CD4-positive, alpha-beta T cell (primary cell): ENCODE measurements at regions not wholly inside any gene's neighbourhood (a gene's known extent, or its start where the extent isn't known, plus 50 kb on each side); places are given as distances from the start of the nearest gene placed in this dataset.

Source experiments
- ATAC-seq: fragments of 200-7000 bp; cut with Tn5 transposase; one replicate; pipeline ENCODE4 v1.10.0; 2022; ENCODE audit warnings: mild to moderate bottlenecking; ENCODE audit not compliant: poor library complexity
- CTCF ChIA-PET: fragments of 350-600 bp; sonication (Branson Sonifier 250); formaldehyde crosslinking; loops from one replicate; lab custom pipeline; 2021; ENCODE audit warnings: antibody characterized with exemption, inconsistent platforms; lab: Charles Lee
- POLR2A ChIA-PET: fragments of 350-600 bp; sonication (Branson Sonifier 250); formaldehyde crosslinking; loops from one replicate; lab custom pipeline; 2021; ENCODE audit warnings: antibody characterized with exemption, inconsistent platforms; lab: Charles Lee
- DNase-seq, 14 experiments: peaks; one replicate each; pipeline ENCODE4 v3.0.0-alpha.2; 2013 to 2020; ENCODE audit warnings: mixed read lengths in 2 of 14
- H3K27ac ChIP-seq, 2 donors: one replicate each; pipeline versions ENCODE4 v1.5.1 to v1.7.0; 2013; ENCODE audit warnings: low read length in 2 of 2, low read depth in 1 of 2, mild to moderate bottlenecking in 1 of 2
- H3K27me3 ChIP-seq, 2 experiments: 1 replicate in 1 of 2; 2 replicates in 1 of 2; pipeline versions ENCODE4 v1.6.1 to v1.7.0; 2013; ENCODE audit warnings: low read length in 2 of 2, control low read depth in 1 of 2, mild to moderate bottlenecking in 1 of 2, moderate library complexity in 1 of 2; ENCODE audit not compliant: insufficient read depth in 2 of 2, control insufficient read depth in 1 of 2
- H3K36me3 ChIP-seq: one replicate; pipeline ENCODE4 v1.6.1; 2013; ENCODE audit warnings: low read length, control low read depth; ENCODE audit not compliant: insufficient read depth
- H3K4me1 ChIP-seq: one replicate; pipeline ENCODE4 v1.6.1; 2013; ENCODE audit warnings: low read length, control low read depth; ENCODE audit not compliant: insufficient read depth
- H3K4me3 ChIP-seq: one replicate; pipeline ENCODE4 v1.5.1; 2013; ENCODE audit warnings: mild to moderate bottlenecking, low read length, moderate library complexity
- H3K9me3 ChIP-seq, 2 experiments: 1 replicate in 1 of 2; 2 replicates in 1 of 2; pipeline versions ENCODE4 v1.6.1 to v1.7.0; 2013; ENCODE audit warnings: low read length in 2 of 2, mild to moderate bottlenecking in 2 of 2, control low read depth in 1 of 2, moderate library complexity in 1 of 2; ENCODE audit not compliant: control insufficient read depth in 1 of 2, insufficient read depth in 1 of 2
- H3K27ac Mint-ChIP-seq: one replicate; pipeline ENCODE4 v1.8.0; 2020; ENCODE audit warnings: mixed read lengths
- H3K27me3 Mint-ChIP-seq: one replicate; pipeline ENCODE4 v1.8.0; 2021; ENCODE audit warnings: mixed read lengths
- H3K36me3 Mint-ChIP-seq: one replicate; pipeline ENCODE4 v1.8.0; 2021; ENCODE audit warnings: low read depth, mixed read lengths
- H3K4me1 Mint-ChIP-seq: one replicate; pipeline ENCODE4 v1.8.0; 2021; ENCODE audit warnings: low read depth, mixed read lengths
- H3K4me3 Mint-ChIP-seq: one replicate; pipeline ENCODE4 v1.8.0; 2020; ENCODE audit warnings: mild to moderate bottlenecking, mixed read lengths
- H3K9me3 Mint-ChIP-seq: one replicate; pipeline ENCODE4 v1.8.0; 2020; ENCODE audit warnings: mixed read lengths
- intact Hi-C, 2 experiments: fragments of 100-400 bp; cut with DNase I in 1 of 2; cut with micrococcal nuclease in 1 of 2; formaldehyde crosslinking; loops; one replicate each; pipeline versions ENCODE4 v1.15.1 to v1.9.0; 2023 to 2025; cut with DNase I, micrococcal nuclease
- TF ChIP-seq, protein P1 (sequence below): fragments of 200-600 bp; IDR thresholded peaks from one replicate; pipeline ENCODE4 v1.8.0; 2022; ENCODE audit warnings: antibody characterized with exemption, mild to moderate bottlenecking

DNA sequence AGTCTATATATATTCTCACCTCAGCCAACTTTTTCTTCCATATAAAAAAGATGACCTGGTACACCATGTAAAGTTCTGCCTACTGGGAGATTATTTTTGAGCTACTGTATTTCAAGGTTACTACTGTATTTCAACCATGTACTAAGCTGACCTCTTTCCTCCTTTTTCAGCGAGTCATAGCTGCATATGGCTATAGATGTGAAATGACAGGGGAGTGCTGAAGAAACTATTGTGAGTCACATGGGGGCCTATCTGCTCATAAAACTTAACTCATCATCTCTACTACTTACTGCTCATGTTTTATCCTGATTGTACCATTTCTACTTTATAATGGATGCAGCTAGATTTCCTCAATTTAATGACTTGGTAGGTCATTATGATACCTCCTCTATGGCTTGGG lies 571.4 kb upstream of the ATP2B1 start:
- intact Hi-C loops, result no loop called here
- ATAC-seq (no peak), DNase-seq (no peak)
- H3K27me3 ChIP-seq, result no peaks in the 10 kb centered on the region
- H3K4me3 ChIP-seq, result no peak overlapping the region
- Mint-ChIP-seq H3K36me3 (no peaks in the 10 kb centered on the region), H3K27ac (no peak overlapping the region), H3K4me1 (no peaks in the 10 kb centered on the region), H3K27me3 (no peaks in the 10 kb centered on the region), H3K9me3 (peaks cover 6% of the 10 kb centered on the region), H3K4me3 (no peak overlapping the region)
- H3K36me3 ChIP-seq, result no peaks in the 10 kb centered on the region
- CTCF ChIA-PET, result no interaction called here
- H3K4me1 ChIP-seq, result no peaks in the 10 kb centered on the region
- H3K27ac ChIP-seq, result no peak overlapping the region
- TF ChIP-seq, protein P1, sequence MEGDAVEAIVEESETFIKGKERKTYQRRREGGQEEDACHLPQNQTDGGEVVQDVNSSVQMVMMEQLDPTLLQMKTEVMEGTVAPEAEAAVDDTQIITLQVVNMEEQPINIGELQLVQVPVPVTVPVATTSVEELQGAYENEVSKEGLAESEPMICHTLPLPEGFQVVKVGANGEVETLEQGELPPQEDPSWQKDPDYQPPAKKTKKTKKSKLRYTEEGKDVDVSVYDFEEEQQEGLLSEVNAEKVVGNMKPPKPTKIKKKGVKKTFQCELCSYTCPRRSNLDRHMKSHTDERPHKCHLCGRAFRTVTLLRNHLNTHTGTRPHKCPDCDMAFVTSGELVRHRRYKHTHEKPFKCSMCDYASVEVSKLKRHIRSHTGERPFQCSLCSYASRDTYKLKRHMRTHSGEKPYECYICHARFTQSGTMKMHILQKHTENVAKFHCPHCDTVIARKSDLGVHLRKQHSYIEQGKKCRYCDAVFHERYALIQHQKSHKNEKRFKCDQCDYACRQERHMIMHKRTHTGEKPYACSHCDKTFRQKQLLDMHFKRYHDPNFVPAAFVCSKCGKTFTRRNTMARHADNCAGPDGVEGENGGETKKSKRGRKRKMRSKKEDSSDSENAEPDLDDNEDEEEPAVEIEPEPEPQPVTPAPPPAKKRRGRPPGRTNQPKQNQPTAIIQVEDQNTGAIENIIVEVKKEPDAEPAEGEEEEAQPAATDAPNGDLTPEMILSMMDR, result no peak
- POLR2A ChIA-PET, result no interaction called here
- peaks cover 8% of the 10 kb centered on the region in 2 experiments for H3K9me3 ChIP-seq

DNA sequence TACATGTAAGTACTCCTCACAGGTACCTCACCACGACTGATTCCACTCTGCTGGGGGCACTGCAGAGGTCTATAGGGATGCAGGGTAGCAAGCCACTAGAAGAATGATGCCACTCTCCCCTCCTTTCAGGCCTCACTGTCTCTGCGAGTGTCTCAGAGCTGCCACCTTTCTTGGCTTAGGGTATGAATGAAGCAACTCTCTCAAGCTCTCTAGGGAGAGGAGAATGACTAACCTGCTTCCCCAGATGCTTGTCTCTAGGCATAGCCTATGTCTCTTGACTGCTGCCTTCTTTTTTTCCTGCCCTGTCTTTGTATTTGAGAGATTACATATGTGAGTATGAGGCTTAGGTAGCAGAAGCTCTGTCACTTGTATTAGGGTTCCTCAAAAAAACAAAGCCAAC lies 566.5 kb upstream of the ATP2B1 start:
- Mint-ChIP-seq H3K4me1 (no peaks in the 10 kb centered on the region), H3K36me3 (no peaks in the 10 kb centered on the region), H3K27me3 (no peaks in the 10 kb centered on the region), H3K27ac (no peak overlapping the region), H3K9me3 (no peaks in the 10 kb centered on the region), H3K4me3 (no peak overlapping the region)
- intact Hi-C loops, result no loop called here
- Histone ChIP-seq H3K27me3 (no peaks in the 10 kb centered on the region), H3K4me3 (no peak overlapping the region), H3K9me3 (no peaks in the 10 kb centered on the region), H3K4me1 (no peaks in the 10 kb centered on the region), H3K36me3 (no peaks in the 10 kb centered on the region), H3K27ac (no peak overlapping the region)
- ChIA-PET CTCF (no interaction called here), POLR2A (no interaction called here)
- TF ChIP-seq, protein P1, result no peak
- no peak for ATAC-seq
- DNase-seq, result no peak

GRCh38 chr12:90274407-90274806 lies 565.8 kb upstream of the ATP2B1 start:
- intact Hi-C loops, result no loop called here
- POLR2A ChIA-PET, result no interaction called here
- Mint-ChIP-seq H3K4me3 (no peak overlapping the region), H3K27me3 (no peaks in the 10 kb centered on the region), H3K27ac (no peak overlapping the region), H3K36me3 (no peaks in the 10 kb centered on the region), H3K4me1 (no peaks in the 10 kb centered on the region), H3K9me3 (no peaks in the 10 kb centered on the region)
- Histone ChIP-seq H3K36me3 (no peaks in the 10 kb centered on the region), H3K4me3 (no peak overlapping the region), H3K27me3 (no peaks in the 10 kb centered on the region), H3K9me3 (no peaks in the 10 kb centered on the region), H3K27ac (no peak overlapping the region), H3K4me1 (no peaks in the 10 kb centered on the region)
- TF ChIP-seq, protein P1, result no peak
- ATAC-seq (no peak), DNase-seq (no peak)
- CTCF ChIA-PET, result no interaction called here
